Neural cell (in vitro differentiated cells): ENCODE measurements at regions not wholly inside any gene's neighbourhood (a gene's known extent, or its start where the extent isn't known, plus 50 kb on each side); places are given as distances from the start of the nearest gene placed in this dataset.
"Not testable (repeated sequence)": the region's sequence is repeated elsewhere in the genome, so short reads cannot be mapped to it uniquely, and the experiment has no call there.

Source experiments
- H2AFZ ChIP-seq: fragments of 200-600, 300-800 bp; sonication (generic), shearing (Covaris generic); 2 replicates; pipeline ENCODE4 v1.6.0; 2014; ENCODE audit warnings: low read depth, mild to moderate bottlenecking, antibody characterized with exemption, low read length, moderate library complexity
- H3F3A ChIP-seq: fragments of 200-600 bp; shearing (Covaris generic); 2 replicates; pipeline ENCODE4 v1.6.1; 2016; ENCODE audit warnings: mild to moderate bottlenecking, moderate library complexity, mixed read lengths, antibody characterized with exemption, low read length; ENCODE audit not compliant: insufficient read depth, poor library complexity, severe bottlenecking
- H3K27ac ChIP-seq: fragments of 200-600, 300-800 bp; sonication (generic), shearing (Covaris generic); 2 replicates; pipeline ENCODE4 v1.5.1; 2014; ENCODE audit warnings: mild to moderate bottlenecking, low read length, moderate library complexity
- H3K27me3 ChIP-seq: fragments of 300-800, 200-600 bp; sonication (generic), shearing (Covaris generic); 2 replicates; pipeline ENCODE4 v1.6.0; 2014; ENCODE audit warnings: mild to moderate bottlenecking, low read depth, low read length, moderate library complexity; ENCODE audit not compliant: insufficient read depth
- H3K36me3 ChIP-seq: fragments of 300-800, 200-600 bp; sonication (generic), shearing (Covaris generic); 2 replicates; pipeline ENCODE4 v1.5.1; 2014; ENCODE audit warnings: mild to moderate bottlenecking, antibody characterized with exemption, low read length, moderate library complexity; ENCODE audit not compliant: insufficient read depth
- H3K4me2 ChIP-seq: fragments of 300-800, 200-600 bp; sonication (generic), shearing (Covaris generic); 2 replicates; pipeline ENCODE4 v1.6.0; 2014; ENCODE audit warnings: mild to moderate bottlenecking, low read length
- H3K4me3 ChIP-seq: fragments of 300-800, 200-600 bp; sonication (generic), shearing (Covaris generic); 2 replicates; pipeline ENCODE4 v1.5.1; 2014; ENCODE audit warnings: mild to moderate bottlenecking, low read length, moderate library complexity
- H3K79me2 ChIP-seq: fragments of 200-600 bp; shearing (Covaris generic); replicated peaks from 2 replicates; pipeline ENCODE4 v1.6.0; 2014; ENCODE audit warnings: mild to moderate bottlenecking, low read length, moderate library complexity; ENCODE audit not compliant: insufficient read depth
- H3K9ac ChIP-seq: fragments of 300-800, 200-600 bp; sonication (generic), shearing (Covaris generic); 2 replicates; pipeline ENCODE4 v1.6.1; 2016; ENCODE audit warnings: mild to moderate bottlenecking, low read length, mixed read lengths
- H3K9me2 ChIP-seq: fragments of 200-600 bp; shearing (Covaris generic); 2 replicates; pipeline ENCODE4 v1.6.1; 2016; ENCODE audit warnings: mild to moderate bottlenecking, low read length, mixed read lengths; ENCODE audit not compliant: insufficient read depth
- H3K9me3 ChIP-seq: fragments of 200-600, 300-800 bp; sonication (generic), shearing (Covaris generic); 2 replicates; pipeline ENCODE4 v1.6.1; 2016; ENCODE audit warnings: mild to moderate bottlenecking, mixed run types, low read length, moderate library complexity, mixed read lengths
- H4K20me1 ChIP-seq: fragments of 200-600 bp; shearing (Covaris generic); 2 replicates; pipeline ENCODE4 v1.6.1; 2016; ENCODE audit warnings: mild to moderate bottlenecking, mixed run types; ENCODE audit not compliant: insufficient read depth
- CTCF ChIP-seq: fragments of 450-650 bp; IDR thresholded peaks from 2 replicates; pipeline ENCODE4 v1.5.1; 2014; ENCODE audit warnings: antibody characterized with exemption, mild to moderate bottlenecking, moderate library complexity; ENCODE audit not compliant: poor library complexity, severe bottlenecking
- EP300 ChIP-seq: fragments of 450-650 bp; conservative IDR thresholded peaks from 2 replicates; pipeline ENCODE4 v1.6.1; 2014; ENCODE audit warnings: antibody characterized with exemption, mild to moderate bottlenecking, moderate library complexity; ENCODE audit not compliant: poor library complexity, severe bottlenecking
- EZH2 ChIP-seq: fragments of 200-600, 300-800 bp; shearing (Covaris generic), sonication (generic); IDR thresholded peaks from 2 replicates; pipeline ENCODE4 v1.6.1; 2014; ENCODE audit warnings: antibody characterized with exemption, low read length, borderline replicate concordance, mild to moderate bottlenecking; ENCODE audit not compliant: insufficient read depth, poor library complexity, severe bottlenecking
- MXI1 ChIP-seq: fragments of 450-650 bp; conservative IDR thresholded peaks from 2 replicates; pipeline ENCODE4 v1.6.1; 2014; ENCODE audit warnings: antibody characterized with exemption, mild to moderate bottlenecking; ENCODE audit not compliant: poor library complexity, severe bottlenecking
- POLR2AphosphoS5 ChIP-seq: IDR thresholded peaks from 2 replicates; pipeline ENCODE4 v1.6.1; 2012
- RAD21 ChIP-seq: fragments of 450-650 bp; conservative IDR thresholded peaks from 2 replicates; pipeline ENCODE4 v1.6.1; 2014; ENCODE audit warnings: antibody characterized with exemption, mild to moderate bottlenecking, moderate library complexity
- REST ChIP-seq: IDR thresholded peaks from 2 replicates; pipeline ENCODE4 v1.6.1; 2012; ENCODE audit warnings: borderline replicate concordance
- SMC3 ChIP-seq: fragments of 450-650 bp; conservative IDR thresholded peaks from 2 replicates; pipeline ENCODE4 v1.6.1; 2014; ENCODE audit warnings: antibody characterized with exemption, mild to moderate bottlenecking, moderate library complexity; ENCODE audit not compliant: poor library complexity
- TAF1 ChIP-seq: IDR thresholded peaks from 2 replicates; pipeline ENCODE4 v1.6.1; 2012; ENCODE audit warnings: low read depth

- no peak overlapping the region for H3K9ac ChIP-seq
- H3K27me3 ChIP-seq, result no peaks in the 10 kb centered on the region
- no peak overlapping the region for H3K27ac ChIP-seq
- no peaks in the 10 kb centered on the region for H3K9me3 ChIP-seq
- no peaks in the 10 kb centered on the region for H3K36me3 ChIP-seq
- H3K4me3 ChIP-seq, result no peak overlapping the region
- TF ChIP-seq REST, result no peak
- no peak for TF ChIP-seq TAF1
- TF ChIP-seq POLR2AphosphoS5, result no peak
- no peak for TF ChIP-seq CTCF
- no peak for TF ChIP-seq RAD21
- no peak for TF ChIP-seq EZH2
- TF ChIP-seq EP300, result no peak
- H4K20me1 ChIP-seq, result no peaks in the 10 kb centered on the region
- H3K9me2 ChIP-seq, result no peaks in the 10 kb centered on the region
- H2AFZ ChIP-seq, result no peak overlapping the region
- H3F3A ChIP-seq, result no peaks in the 10 kb centered on the region
- H3K79me2 ChIP-seq, result no peaks in the 10 kb centered on the region
- H3K4me2 ChIP-seq, result no peak overlapping the region
Measured at GRCh38 chr13:40053401-40053800, 397.9 kb downstream of the COG6 start.

- not testable (repeated sequence) for H3K9me3 ChIP-seq, H3K4me2 ChIP-seq, H3F3A ChIP-seq
Measured at GRCh38 chr13:40054422-40054821, 399.0 kb downstream of the COG6 start.

GRCh38 chr13:40056898-40057619 lies 401.6 kb downstream of the COG6 start:
- no peak overlapping the region for H3K9ac ChIP-seq
- H3K4me2 ChIP-seq, result no peak overlapping the region
- no peaks in the 10 kb centered on the region for H3K36me3 ChIP-seq
- no peak overlapping the region for H2AFZ ChIP-seq
- H3K4me3 ChIP-seq, result no peak overlapping the region
- no peak for TF ChIP-seq TAF1
- no peak for TF ChIP-seq RAD21
- TF ChIP-seq SMC3, result no peak
- TF ChIP-seq EP300, result no peak
- TF ChIP-seq MXI1, result no peak
- no peak for TF ChIP-seq POLR2AphosphoS5
- no peak for TF ChIP-seq REST
- no peak for TF ChIP-seq EZH2
- TF ChIP-seq CTCF, result no peak
- no peaks in the 10 kb centered on the region for H3K9me3 ChIP-seq
- no peaks in the 10 kb centered on the region for H3F3A ChIP-seq
- no peaks in the 10 kb centered on the region for H3K27me3 ChIP-seq
- no peaks in the 10 kb centered on the region for H3K79me2 ChIP-seq
- H4K20me1 ChIP-seq, result no peaks in the 10 kb centered on the region
- H3K9me2 ChIP-seq, result no peaks in the 10 kb centered on the region
- H3K27ac ChIP-seq, result no peak overlapping the region

More at GRCh38 chr13:40054422-40054821, 399.0 kb downstream of the COG6 start:
- not testable (repeated sequence) for H3K79me2 ChIP-seq, H4K20me1 ChIP-seq, H3K4me3 ChIP-seq, H2AFZ ChIP-seq, H3K27me3 ChIP-seq, H3K36me3 ChIP-seq, H3K9me2 ChIP-seq, H3K27ac ChIP-seq, H3K9ac ChIP-seq
